GM12892 (cell line): ENCODE measurements at regions not wholly inside any gene's neighbourhood (a gene's known extent, or its start where the extent isn't known, plus 50 kb on each side); places are given as distances from the start of the nearest gene placed in this dataset.

Source experiments
- POLR2A ChIP-seq: IDR thresholded peaks from 2 replicates; pipeline ENCODE4 v1.6.1; 2011; ENCODE audit warnings: low read depth, low read length, control low read depth
- POLR2AphosphoS5 ChIP-seq: IDR thresholded peaks from 2 replicates; pipeline ENCODE4 v1.6.1; 2011; ENCODE audit warnings: low read depth, low read length, control low read depth
- TAF1 ChIP-seq: IDR thresholded peaks from 2 replicates; pipeline ENCODE4 v1.6.1; 2011; ENCODE audit warnings: low read depth, mild to moderate bottlenecking, control low read depth, low read length, borderline replicate concordance

- TF ChIP-seq TAF1 (no peak), POLR2AphosphoS5 (no peak), POLR2A (no peak)
Observed at GRCh38 chr1:79287982-79288381, 281.5 kb upstream of the ADGRL4 start.
